Astrocyte of the cerebellum (primary cell): ENCODE measurements at regions not wholly inside any gene's neighbourhood (a gene's known extent, or its start where the extent isn't known, plus 50 kb on each side); places are given as distances from the start of the nearest gene placed in this dataset.

ENCODE experiments used
- DNase-seq: peaks from one replicate; pipeline ENCODE4 v3.0.0-alpha.2; 2011; ENCODE audit warnings: low read depth
- H3K4me3 ChIP-seq: 2 replicates; pipeline ENCODE4 v1.5.1; 2011; ENCODE audit warnings: mild to moderate bottlenecking, low read depth, low read length, moderate library complexity
- CTCF ChIP-seq: IDR thresholded peaks from 2 replicates; pipeline ENCODE4 v1.5.1; 2012; ENCODE audit warnings: low read length, low read depth, moderate library complexity, mild to moderate bottlenecking; ENCODE audit errors: missing control alignments
- in situ Hi-C: cut with HindIII; loops from 2 replicates; pipeline ENCODE4 v1.10.0; 2017; ENCODE audit warnings: low sequenced_read_pairs

- DNase-seq = no peak
- TF ChIP-seq CTCF = no peak
- in situ Hi-C loops = no loop called here
- no peak overlapping the region for H3K4me3 ChIP-seq
These were observed 84.5 kb upstream of the ABCC4 start for GRCh38 chr13:95385798-95386197.

GRCh38 chr13:95386370-95386769 is 85.1 kb upstream of the ABCC4 start:
- no peak for DNase-seq
- no peak overlapping the region for H3K4me3 ChIP-seq
- in situ Hi-C loops = no loop called here
- TF ChIP-seq CTCF = no peak

GRCh38 chr13:95387733-95388207 is 86.5 kb upstream of the ABCC4 start:
- peak; percentile 31 for DNase-seq
- in situ Hi-C loops = no loop called here
- H3K4me3 ChIP-seq = no peak overlapping the region
- TF ChIP-seq CTCF = no peak

- TF ChIP-seq CTCF = no peak
These were observed 87.3 kb upstream of the ABCC4 start for GRCh38 chr13:95388420-95389079.

GRCh38 chr13:95391362-95391761 is 90.1 kb upstream of the ABCC4 start:
- H3K4me3 ChIP-seq = no peak overlapping the region
- TF ChIP-seq CTCF = no peak
- DNase-seq = no peak
- in situ Hi-C loops = no loop called here

More at GRCh38 chr13:95388420-95389079, 87.3 kb upstream of the ABCC4 start:
- H3K4me3 ChIP-seq = no peak overlapping the region
- no peak for DNase-seq
- in situ Hi-C loops = no loop called here

- no peak overlapping the region for H3K4me3 ChIP-seq
- no peak for TF ChIP-seq CTCF
- DNase-seq = no peak
- in situ Hi-C loops = no loop called here
These were observed 90.5 kb upstream of the ABCC4 start for GRCh38 chr13:95391785-95392184.
